NCI-H1436 treated with DMSO at 0.1 percent for 48 hours (cell line): ENCODE measurements at regions not wholly inside any gene's neighbourhood (a gene's known extent, or its start where the extent isn't known, plus 50 kb on each side); places are given as distances from the start of the nearest gene placed in this dataset.
"Not testable (repeated sequence)": the region's sequence is repeated elsewhere in the genome, so short reads cannot be mapped to it uniquely, and the experiment has no call there.

Source experiments
- DNase-seq: peaks from one replicate; lab custom pipeline; 2025; lab: John Stamatoyannopoulos, UW

DNA sequence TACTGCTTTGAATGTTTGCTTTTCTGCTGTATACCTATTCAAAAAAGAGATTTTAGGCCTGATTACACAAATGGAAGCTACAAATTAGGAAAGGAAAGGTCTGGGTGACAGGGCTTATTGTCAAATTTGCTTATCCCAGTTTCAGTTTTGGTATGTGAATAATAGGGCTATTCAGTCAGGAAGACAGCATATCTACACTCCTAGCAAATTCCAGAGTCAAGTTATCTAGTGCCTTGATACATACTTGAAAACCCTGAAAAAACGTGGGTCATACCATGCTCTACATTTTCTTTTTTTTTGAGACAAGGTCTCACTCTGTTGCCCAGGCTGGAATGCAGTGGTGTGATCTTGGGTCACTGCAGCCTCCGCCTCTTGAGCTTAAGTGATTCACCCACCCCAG, 59.2 kb upstream of the CCDC180 start:
- not testable (repeated sequence) for DNase-seq

DNA sequence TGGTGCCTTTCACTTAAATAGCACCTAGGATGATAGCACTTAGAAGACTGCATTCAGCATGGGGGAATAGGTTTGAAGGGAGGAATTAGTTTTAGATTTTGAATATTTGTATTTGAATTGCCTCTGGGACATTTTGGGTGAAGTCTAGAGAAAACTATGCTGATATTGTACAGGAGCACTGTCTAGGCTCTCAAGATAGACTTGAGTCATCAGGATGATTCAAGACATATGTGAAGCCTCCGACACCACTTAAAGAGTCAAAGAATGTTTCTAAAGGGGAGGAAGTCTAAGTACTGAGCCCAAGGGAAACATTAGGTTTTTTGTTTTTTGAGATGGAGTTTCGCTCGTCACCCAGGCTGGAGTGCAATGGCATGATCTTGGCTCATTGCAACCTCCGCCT, 63.9 kb upstream of the CCDC180 start:
- no peak for DNase-seq

DNA sequence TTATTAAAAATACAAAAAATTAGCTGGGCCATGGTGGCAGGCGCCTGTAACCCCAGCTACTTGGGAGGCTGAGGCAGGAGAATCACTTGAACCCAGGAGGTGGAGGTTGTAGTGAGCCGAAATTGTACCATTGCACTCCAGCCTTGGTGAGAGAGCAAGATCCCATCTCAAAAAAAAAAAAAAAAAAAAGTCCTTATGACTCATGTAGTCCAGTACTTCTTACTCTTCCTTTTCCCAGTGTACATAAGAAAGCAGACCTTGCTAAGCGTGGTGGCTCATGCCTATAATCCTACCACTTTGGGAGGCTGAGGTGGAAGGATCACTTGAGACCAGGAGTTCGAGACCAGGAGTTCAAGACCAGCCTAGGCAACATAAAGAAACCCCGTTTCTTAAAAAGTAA, 66.0 kb upstream of the CCDC180 start:
- DNase-seq, result not testable (repeated sequence)

DNA sequence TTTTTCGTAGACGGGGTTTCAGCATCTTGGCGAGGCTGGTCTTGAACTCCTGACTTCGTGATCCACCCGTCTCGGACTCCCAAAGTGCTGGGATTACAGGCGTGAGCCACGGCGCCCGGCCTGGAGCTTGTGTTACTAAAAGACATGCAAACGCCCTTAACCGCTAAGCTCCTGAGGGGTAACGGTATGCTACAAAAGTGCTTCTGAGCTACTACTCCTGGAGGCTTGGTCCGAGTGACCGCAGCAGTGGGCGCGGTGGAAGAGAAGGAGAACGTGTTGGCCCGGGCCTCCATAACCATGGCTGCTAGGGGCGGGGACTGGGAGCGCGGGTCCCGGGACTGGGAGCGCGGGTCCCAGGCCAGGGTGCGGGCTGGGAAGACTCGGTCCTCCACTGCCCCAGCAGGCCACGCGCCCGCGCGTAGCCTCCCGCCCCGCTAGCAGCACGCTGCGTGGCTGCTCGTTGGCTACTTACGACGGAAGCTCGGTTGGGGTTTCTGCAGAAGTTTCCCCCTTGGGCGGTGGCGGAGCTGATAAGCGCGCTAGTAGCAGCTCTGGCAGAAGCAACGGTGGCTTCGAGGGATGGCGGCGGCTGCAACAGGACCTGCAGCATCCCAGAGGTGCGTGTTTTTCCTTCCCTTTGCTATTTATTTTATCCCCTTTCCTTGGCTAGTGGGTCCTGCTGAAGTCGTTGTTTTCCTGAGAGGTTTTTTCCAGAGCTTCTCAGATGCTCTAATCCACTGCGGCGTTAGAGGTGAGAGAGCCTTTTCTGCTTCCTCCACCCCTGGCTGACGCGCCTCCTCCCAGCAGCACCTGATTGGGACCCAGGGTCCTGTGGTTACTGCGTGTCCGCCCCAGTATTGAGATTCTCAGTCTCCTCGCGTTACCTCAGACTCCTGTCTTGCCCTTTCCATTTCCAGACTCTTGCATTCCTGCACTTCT, 69.2 kb upstream of the CCDC180 start:
- DNase-seq, result peak; percentile 35

DNA sequence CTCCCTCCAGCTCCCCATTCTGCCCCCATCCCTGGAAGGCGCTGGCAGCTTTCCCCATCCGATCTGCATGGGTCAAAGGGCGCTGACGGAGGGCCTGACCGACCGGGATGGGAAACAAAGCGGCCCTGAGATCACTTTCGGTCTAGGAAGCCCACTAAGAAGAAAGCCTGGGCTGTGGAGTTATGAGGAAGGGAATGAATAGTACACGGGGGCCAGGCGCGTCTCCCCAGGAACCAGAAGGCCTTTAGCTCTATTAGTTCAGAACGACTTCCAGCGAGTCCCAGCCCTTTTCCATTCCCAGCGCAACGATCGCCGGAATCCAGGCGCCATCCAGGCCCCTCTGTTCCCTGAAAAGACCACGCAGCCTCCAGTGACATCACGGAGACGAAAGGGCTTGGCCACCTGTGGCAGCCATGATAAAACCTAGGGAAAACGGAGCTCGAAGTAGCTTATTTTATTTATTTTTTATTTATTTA, 70.1 kb upstream of the CCDC180 start:
- no peak for DNase-seq

DNA sequence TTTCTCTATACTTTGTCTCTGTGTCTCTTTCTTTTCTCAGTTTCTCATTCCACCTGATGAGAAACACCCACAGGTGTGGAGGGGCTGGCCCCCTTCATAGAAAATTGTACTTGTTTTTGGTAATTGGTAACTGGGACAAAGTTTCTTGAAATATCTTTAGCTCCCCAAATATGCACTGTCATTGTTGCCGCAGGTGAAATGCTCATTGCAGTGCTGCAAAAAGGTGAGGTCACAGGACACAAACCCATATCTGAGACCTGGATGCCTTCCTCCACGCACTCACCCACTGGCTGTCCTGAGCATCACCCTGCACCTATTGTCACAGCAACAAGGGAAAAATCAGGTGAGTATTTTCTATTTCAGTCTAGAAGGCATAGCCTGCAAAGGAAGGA, 74.5 kb upstream of the CCDC180 start:
- not testable (repeated sequence) for DNase-seq

DNA sequence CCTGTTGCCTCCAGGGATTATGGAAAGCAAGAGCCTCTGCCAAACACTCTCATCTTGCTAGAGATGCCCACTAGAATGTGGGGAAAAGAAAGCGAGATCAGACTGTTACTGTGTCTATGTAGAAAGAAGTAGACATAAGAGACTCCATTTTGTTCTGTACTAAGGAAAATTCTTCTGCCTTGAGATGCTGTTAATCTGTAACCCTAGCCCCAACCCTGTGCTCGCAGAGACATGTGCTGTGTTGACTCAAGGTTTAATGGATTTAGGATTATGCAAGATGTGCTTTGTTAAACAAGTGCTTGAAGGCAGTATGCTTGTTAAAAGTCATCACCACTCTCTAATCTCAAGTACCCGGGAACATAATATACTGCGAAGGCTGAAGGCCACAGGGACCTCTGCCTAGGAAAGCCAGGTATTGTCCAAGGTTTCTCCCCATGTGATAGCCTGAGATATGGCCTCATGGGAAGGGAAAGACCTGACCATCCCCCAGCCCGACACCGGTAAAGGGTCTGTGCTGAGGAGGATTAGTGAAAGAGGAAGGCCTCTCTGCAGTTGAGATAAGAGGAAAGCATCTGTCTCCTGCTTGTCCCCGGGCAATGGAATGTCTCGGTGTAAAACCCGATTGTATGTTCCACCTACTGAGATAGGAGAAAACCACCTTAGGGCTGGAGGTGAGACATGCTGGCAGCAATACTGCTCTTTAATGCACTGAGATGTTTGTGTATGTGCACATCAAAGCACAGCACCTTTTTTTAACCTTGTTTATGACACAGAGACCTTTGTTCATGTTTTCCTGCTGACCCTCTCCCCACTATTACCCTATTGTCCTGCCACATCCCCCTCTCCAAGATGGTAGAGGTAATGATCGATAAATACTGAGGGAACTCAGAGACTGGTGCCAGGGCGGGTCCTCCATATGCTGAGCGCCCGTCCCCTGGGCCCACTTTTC, 75.1 kb upstream of the CCDC180 start:
- DNase-seq, result not testable (repeated sequence)

DNA sequence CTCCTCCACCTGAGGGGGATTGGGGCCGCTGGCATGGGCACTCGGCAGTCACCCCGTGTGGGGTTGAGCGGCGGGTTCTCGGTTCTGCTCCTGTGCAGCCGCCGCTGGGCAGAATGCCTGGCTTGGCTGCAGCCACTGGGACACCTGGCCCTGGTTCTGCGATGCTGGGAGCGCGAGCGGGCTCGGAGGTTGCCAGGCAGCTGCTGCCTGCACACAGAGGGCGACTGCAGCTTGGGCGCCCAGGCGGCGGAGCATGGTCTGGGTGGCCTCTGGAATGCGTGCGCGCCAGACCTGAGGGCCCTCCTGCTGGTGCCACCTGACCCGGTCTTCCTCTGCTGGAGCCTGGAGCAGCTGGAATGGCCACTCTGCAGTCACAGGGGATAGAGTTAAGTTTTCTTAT, 85.1 kb upstream of the CCDC180 start:
- not testable (repeated sequence) for DNase-seq

DNA sequence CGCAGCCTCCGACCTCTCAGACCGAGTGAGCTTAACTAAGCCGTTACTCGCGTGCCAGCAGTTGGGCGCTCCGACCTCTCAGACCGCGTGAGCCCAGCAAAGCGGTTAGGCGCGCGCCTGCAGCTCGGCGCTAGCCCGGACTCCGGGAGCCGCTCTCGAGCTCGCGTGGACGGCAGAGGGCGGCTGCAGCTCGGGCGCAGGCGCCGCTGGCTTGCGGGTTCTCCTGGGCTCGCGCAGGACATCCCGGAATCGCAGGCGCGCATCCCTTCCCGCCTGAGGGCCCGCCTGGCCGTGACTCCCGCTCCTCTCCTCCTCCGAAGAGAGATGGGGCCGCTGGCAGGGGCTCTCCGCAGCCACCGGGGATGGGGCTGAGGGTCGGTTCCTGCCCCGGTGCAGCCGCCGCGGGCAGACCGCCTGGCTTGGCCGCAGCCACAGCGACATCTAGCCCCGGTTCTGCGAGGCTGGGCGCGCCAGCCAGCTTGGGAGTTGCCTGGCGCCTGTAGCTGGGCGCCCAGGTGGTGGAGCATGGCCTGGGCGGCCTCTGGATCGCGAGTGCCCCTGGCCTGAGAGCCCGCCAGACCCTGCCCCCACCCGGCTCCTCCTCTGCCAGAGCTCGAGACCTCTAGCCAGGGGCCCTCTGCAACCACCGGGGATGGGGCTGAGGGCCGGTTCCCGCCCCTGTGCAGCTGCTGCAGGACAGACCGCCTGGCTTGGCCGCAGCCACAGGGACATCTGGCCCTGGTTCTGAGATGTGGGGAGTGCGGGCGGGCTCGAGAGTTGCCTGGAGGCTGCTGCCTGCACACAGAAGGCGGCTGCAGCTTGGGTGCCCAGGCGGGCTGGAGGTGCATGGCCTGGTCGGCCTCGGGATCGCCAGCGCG, 85.7 kb upstream of the CCDC180 start:
- DNase-seq, result not testable (repeated sequence)

DNA sequence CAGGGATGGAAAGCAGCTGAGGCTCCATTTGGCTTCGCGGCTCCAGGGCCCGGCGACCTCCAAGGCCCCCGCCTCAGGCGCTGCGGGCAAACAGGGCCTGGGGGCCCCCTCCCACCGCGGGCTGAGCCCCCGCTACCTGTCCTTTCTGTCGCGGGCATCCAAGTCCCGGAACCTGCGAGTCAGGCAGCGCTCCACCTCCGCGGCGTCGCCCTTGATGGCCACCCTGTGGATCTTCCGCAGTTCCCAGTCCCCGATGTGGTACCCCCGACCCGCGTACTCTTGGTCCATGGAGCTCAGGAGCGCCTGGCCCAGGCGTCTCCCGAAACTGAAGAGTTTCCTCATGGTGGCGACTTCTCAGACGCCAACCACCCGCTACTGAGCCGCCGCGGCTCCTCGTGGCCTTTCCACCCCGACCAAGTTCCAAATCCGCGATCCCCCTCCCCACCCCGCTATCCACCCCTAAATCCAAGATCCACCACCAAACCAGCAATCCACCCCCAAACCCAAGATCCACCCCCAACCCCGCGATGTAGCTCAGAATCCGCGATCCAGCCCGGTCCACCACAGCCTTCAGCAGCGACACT, 86.5 kb upstream of the CCDC180 start:
- no peak for DNase-seq

DNA sequence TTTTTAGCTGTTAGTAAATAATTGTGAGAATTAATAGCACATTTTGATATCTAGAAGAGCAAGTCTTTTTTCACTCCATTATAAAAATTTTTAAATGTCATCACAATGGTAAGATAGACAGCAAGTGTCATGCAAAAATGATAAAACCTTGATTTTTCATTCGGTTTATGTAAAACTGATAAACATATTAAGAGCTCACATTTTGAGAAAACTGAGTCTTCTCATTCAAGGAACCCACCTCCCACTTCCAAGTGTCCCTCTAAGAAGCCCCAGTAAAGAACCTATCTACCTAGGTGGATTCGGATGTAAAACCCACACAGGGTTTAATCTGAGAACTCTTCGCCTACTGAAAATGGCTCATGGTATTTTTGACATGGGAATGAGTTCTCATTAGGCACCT, 87.1 kb upstream of the CCDC180 start:
- not testable (repeated sequence) for DNase-seq

DNA sequence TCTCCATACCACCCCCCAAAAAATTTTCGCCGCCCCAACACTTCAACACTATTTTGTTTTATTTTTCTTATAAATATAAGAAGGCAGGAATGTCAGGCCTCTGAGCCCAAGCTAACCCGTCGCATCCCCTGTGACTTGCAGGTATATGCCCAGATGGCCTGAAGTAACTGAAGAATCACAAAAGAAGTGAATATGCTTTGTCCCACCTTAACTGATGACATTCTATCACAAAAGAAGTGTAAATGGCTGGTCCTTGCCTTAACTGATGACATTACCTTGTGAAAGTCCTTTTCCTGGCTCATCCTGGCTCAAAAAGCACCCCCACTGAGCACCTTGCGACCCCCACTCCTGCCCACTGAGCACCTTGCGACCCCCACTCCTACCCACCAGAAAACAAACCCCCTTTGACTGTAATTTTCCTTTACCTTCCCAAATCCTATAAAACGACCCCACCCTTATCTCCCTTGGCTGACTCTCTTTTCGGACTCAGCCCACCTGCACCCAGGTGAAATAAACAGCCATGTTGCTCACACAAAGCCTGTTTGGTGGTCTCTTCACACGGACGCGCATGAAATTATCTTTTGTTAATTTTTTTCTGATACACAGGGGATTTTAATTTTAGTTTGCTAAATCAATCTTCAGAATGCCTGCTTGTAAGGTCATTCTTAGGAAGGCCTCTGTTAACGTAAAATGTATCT, 87.9 kb upstream of the CCDC180 start:
- not testable (repeated sequence) for DNase-seq

DNA sequence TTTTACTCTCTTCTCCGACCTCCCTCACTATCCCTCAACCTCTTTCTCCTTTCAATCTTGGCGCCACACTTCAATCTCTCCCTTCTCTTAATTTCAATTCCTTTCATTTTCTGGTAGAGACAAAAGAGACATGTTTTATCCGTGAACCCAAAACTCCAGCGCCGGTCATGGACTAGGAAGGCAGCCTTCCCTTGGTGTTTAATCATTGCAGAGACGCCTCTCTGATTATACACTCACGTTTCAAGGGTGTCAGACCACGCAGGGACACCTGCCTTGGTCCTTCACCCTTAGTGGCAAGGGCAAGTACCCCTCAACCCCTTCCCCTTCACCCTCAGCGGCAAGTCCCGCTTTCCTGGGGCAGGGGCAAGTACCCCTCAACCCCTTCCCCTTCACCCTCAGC, 92.3 kb upstream of the CCDC180 start:
- not testable (repeated sequence) for DNase-seq

DNA sequence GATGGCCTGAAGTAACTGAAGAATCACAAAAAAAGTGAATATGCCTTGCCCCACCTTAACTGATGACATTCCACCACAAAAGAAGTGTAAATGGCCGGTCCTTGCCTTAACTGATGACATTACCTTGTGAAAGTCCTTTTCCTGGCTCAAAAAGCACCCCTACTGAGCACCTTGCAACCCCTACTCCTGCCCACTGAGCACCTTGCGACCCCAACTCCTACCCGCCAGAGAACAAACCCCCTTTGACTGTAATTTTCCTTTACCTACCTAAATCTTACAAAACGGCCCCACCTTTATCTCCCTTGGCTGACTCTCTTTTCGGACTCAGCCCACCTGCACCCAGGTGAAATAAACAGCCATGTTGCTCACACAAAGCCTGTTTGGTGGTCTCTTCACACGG, 92.9 kb upstream of the CCDC180 start:
- DNase-seq, result not testable (repeated sequence)

DNA sequence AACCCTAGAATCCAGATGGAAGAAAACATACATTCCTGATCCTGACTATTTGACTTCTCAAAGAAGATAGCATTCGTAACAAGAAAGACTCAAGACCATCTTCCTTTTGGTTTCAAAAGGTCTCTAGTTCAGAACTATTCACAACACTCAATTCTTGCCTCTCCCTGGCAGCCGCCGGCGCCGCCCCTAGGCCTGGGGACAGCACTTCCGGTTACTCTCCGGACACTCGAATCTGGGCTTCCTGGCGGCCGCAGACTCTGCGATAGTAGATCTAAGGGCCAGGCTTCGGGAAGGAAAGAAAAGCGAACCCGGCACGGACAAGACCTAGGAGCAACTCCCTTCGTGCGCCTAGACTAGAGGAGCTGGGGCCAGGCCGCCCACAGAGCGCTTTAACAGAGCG, 107.8 kb upstream of the CCDC180 start:
- not testable (repeated sequence) for DNase-seq

DNA sequence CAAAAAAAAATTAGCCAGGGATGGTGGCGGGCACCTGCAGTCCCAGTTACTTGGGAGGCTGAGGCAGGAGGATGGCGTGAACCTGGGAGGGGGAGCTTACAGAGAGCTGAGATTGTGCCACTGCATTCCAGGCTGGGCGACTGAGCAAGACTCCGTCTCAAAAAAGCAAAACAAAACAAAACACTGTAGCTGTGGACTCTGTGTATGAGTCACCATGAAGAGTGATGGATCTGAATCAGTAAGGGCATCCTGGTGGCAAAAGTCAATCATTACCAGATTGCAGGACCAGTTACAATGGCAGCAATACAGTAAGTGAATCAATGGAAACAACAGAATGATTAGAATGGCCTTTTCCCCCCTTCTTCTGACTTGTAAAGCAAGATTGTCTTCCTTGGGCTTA, 113.7 kb upstream of the CCDC180 start:
- DNase-seq, result not testable (repeated sequence)

DNA sequence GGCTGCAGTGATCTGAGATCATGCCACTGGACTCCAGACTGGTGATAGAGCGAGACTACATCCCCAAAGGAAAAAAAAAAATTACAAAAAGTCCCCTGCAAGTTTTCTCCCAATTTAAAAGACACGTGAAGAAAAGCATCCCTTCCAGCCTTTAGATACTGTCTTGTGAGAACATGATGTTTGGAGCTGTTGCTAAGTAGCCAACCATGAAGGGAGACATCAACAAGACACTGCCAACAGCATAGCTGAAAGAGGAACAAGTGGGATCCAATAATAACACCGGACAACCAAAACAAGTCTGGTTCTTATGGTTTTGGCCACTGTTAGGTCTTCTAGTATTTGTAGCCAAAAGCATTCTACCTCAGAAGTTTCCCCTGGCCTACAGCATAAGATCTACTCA, 118.9 kb upstream of the CCDC180 start:
- DNase-seq, result no peak

DNA sequence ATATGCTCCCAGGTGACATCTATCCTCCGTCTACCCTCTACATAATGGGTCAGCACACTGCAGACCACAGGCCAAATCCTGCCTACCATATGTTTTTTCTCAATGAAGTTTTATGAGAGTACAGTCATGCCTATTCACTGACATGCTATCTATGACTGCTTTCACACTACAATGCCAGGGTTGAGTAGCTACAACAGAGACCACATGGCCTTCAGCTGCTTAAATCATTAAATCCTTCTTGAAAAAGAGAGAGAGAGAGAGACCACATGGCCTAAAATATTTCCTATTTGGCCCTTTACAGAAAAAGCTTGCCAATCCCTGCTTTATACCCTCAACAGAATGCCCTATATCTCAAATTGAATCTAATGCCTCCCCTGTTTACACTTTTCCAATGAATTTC, 119.8 kb upstream of the CCDC180 start:
- not testable (repeated sequence) for DNase-seq

DNA sequence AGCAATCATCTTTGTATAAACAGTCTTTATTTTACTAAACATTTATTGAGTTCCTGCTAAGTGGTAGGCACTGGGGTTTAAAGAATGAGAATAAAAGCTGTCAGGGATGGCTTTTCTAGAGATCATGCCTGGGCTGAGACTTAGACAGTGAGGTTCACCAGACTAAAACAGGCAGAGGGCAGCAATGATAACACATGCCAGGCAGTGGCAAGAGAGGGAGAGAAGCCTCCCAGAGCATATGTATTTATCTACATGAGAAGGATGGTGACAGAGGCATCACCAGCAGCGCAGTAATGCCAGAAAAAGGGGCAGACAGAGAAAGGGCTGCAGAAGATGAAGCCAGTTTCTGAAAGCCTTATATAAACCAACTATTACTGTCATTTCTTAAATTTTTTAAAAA, 121.0 kb upstream of the CCDC180 start:
- DNase-seq, result no peak

DNA sequence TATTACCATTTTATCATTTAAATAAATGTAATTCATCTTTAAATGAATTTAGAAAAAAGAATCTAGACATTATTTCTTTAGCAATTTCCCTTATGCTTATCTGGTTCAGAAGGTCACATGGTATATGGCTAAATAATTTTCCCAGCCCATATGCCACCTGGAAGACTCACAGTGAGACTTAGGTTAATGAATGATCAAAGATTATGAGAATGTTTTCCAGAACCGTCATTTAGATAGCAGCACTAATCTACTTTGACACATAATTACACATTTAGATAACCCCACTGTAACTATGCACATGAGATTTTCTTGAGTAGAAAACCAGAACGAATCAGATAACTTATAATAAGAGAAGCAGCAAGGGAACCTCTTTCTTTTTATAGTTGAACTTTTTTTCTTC, 124.9 kb upstream of the CCDC180 start:
- not testable (repeated sequence) for DNase-seq

DNA sequence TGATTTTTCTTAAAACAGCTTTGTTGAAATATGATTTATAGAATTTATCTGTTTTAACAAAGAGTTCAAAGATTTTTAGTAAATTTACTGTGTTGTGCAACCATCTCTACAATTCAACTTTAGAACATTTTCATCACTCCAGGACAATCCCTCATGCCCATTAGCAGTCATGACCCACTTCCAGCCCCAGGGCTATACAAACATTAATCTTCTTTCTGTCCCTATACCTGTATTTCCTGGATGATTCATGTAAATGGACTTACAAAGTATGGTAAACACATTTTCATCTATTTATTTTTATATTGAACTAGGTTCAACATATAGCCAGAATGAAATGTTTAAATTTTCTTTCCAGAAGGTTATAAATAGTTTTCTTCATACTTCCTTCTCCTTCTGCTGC, 127.8 kb upstream of the CCDC180 start:
- no peak for DNase-seq
